Spleen (tissue), 7 donors: ENCODE measurements at regions not wholly inside any gene's neighbourhood (a gene's known extent, or its start where the extent isn't known, plus 50 kb on each side); places are given as distances from the start of the nearest gene placed in this dataset.

Experiments
- POLR2A ChIP-seq, 3 donors: fragments of 450-650 bp; IDR thresholded peaks; one replicate each; pipeline ENCODE4 v1.5.1; 2017; ENCODE audit warnings: antibody characterized with exemption in 3 of 3, mild to moderate bottlenecking in 1 of 3
- TF ChIP-seq, protein P1 (sequence below), 11 experiments: fragments of 200-600 bp in 7 of 11; fragments of 450-650 bp in 4 of 11; sonication (generic) in 4 of 11; IDR thresholded peaks in 8 of 11; conservative IDR thresholded peaks in 3 of 11; 1 replicate in 7 of 11; 2 replicates in 4 of 11; pipeline versions ENCODE4 v1.4.0 to v1.8.0; 2016 to 2021; ENCODE audit warnings: antibody characterized with exemption in 11 of 11, inconsistent platforms in 4 of 11, mild to moderate bottlenecking in 1 of 11
- donor health status: DM: no; HTN: no; CAD: no; lungs with moderate emphysema.
- donor health status: DM: no; HTN: no; CAD: no.
- donor health status: DM: no; HTN: no; CAD: no.

DNA sequence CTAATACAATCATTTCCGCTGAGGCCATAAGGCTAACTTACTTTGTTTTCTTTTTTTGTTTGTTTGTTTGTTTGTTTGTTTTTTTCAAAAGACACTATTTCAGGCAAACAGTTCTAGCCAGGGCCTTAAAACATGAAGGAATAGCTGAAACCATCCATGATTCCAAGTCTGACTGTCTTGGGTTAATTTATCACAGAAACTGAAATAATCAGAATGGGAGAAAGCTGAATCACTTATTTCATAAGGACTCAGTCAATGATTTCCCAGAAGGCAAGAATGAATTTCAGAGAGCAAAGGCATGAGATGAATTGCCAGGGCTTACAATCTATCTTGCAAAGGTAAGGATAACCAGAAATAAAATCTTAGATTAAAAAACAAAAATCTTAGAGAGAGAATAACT, 1315.1 kb downstream of the SUCLG1 start:
- TF ChIP-seq, protein P1, sequence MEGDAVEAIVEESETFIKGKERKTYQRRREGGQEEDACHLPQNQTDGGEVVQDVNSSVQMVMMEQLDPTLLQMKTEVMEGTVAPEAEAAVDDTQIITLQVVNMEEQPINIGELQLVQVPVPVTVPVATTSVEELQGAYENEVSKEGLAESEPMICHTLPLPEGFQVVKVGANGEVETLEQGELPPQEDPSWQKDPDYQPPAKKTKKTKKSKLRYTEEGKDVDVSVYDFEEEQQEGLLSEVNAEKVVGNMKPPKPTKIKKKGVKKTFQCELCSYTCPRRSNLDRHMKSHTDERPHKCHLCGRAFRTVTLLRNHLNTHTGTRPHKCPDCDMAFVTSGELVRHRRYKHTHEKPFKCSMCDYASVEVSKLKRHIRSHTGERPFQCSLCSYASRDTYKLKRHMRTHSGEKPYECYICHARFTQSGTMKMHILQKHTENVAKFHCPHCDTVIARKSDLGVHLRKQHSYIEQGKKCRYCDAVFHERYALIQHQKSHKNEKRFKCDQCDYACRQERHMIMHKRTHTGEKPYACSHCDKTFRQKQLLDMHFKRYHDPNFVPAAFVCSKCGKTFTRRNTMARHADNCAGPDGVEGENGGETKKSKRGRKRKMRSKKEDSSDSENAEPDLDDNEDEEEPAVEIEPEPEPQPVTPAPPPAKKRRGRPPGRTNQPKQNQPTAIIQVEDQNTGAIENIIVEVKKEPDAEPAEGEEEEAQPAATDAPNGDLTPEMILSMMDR (IDR thresholded peaks at IDR 0.05 in 8 of 11, conservative IDR thresholded peaks at IDR 0.05 in 3 of 11), result no peak
- TF ChIP-seq POLR2A (IDR thresholded peaks at IDR 0.05), result no peak
